ENCODE measurements at regions not wholly inside any gene's neighbourhood (a gene's known extent, or its start where the extent isn't known, plus 50 kb on each side); places are given as distances from the start of the nearest gene placed in this dataset.

DNA sequence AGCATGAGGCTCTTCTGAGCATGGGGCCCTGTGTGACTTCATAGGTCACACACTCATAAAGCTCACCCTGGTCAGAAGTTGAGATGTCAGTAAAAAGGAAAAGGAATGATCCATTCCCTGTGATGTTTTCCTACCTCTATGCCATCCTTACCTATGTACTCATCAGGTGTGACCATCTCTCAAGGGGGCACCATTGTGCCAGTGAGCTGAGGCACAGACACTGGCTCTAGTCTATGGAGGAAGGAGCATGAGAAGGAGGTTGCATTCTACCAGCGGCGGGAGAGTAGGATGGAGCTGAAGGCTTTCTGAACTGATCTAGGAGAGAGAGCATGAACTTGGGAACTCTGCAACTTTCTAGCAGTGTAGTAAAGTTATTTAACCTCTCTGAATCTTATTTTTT, 65.8 kb upstream of the RGL1 start:
- TF ChIP-seq NCOA2 (CRISPR knock-in tag; IDR thresholded peaks at IDR 0.05) (no peak), TEAD2 (CRISPR knock-in tag; IDR thresholded peaks at IDR 0.05) (no peak), RFX1 (IDR thresholded peaks at IDR 0.05) (no peak), ZNF484 (CRISPR knock-in tag; IDR thresholded peaks at IDR 0.05; ENCODE audit: borderline replicate concordance, low read depth) (no peak), ZNF460 (CRISPR knock-in tag; IDR thresholded peaks at IDR 0.05; ENCODE audit: borderline replicate concordance) (no peak), TGIF2 (CRISPR knock-in tag; IDR thresholded peaks at IDR 0.05) (no peak), POLR2AphosphoS5 (IDR thresholded peaks at IDR 0.05; ENCODE audit: low read depth, low read length) (no peak)
- TF ChIP-seq, protein P1, sequence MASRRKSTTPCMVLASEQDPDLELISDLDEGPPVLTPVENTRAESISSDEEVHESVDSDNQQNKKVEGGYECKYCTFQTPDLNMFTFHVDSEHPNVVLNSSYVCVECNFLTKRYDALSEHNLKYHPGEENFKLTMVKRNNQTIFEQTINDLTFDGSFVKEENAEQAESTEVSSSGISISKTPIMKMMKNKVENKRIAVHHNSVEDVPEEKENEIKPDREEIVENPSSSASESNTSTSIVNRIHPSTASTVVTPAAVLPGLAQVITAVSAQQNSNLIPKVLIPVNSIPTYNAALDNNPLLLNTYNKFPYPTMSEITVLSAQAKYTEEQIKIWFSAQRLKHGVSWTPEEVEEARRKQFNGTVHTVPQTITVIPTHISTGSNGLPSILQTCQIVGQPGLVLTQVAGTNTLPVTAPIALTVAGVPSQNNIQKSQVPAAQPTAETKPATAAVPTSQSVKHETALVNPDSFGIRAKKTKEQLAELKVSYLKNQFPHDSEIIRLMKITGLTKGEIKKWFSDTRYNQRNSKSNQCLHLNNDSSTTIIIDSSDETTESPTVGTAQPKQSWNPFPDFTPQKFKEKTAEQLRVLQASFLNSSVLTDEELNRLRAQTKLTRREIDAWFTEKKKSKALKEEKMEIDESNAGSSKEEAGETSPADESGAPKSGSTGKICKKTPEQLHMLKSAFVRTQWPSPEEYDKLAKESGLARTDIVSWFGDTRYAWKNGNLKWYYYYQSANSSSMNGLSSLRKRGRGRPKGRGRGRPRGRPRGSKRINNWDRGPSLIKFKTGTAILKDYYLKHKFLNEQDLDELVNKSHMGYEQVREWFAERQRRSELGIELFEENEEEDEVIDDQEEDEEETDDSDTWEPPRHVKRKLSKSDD (CRISPR knock-in tag; IDR thresholded peaks at IDR 0.05; ENCODE audit: low read depth) = no peak
- TF ChIP-seq, protein P2, sequence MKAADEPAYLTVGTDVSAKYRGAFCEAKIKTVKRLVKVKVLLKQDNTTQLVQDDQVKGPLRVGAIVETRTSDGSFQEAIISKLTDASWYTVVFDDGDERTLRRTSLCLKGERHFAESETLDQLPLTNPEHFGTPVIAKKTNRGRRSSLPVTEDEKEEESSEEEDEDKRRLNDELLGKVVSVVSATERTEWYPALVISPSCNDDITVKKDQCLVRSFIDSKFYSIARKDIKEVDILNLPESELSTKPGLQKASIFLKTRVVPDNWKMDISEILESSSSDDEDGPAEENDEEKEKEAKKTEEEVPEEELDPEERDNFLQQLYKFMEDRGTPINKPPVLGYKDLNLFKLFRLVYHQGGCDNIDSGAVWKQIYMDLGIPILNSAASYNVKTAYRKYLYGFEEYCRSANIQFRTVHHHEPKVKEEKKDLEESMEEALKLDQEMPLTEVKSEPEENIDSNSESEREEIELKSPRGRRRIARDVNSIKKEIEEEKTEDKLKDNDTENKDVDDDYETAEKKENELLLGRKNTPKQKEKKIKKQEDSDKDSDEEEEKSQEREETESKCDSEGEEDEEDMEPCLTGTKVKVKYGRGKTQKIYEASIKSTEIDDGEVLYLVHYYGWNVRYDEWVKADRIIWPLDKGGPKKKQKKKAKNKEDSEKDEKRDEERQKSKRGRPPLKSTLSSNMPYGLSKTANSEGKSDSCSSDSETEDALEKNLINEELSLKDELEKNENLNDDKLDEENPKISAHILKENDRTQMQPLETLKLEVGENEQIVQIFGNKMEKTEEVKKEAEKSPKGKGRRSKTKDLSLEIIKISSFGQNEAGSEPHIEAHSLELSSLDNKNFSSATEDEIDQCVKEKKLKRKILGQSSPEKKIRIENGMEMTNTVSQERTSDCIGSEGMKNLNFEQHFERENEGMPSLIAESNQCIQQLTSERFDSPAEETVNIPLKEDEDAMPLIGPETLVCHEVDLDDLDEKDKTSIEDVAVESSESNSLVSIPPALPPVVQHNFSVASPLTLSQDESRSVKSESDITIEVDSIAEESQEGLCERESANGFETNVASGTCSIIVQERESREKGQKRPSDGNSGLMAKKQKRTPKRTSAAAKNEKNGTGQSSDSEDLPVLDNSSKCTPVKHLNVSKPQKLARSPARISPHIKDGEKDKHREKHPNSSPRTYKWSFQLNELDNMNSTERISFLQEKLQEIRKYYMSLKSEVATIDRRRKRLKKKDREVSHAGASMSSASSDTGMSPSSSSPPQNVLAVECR (CRISPR knock-in tag; IDR thresholded peaks at IDR 0.05; ENCODE audit: borderline replicate concordance) = no peak

All from HepG2 (cell line).